ENCODE measurements at regions not wholly inside any gene's neighbourhood (a gene's known extent, or its start where the extent isn't known, plus 50 kb on each side); places are given as distances from the start of the nearest gene placed in this dataset.

DNA sequence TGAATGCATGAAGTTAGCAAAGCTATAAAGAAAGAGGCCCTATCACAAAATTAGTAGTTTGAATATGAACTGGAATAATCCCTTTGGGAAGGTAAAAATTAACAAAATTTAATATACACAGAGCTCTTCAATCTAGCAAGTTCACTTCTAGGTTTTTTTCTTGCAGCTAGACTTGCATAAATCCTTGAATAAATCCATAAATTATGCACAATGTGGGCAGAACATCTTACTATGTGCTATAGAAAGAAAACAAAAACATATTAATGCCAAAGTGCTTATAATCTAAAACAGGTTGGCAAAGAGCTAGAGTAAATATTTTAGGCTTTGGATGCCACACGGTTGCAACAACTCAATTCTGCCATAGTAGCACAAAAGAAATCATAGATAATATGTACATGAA lies 138.5 kb upstream of the FREM1 start:
- TF ChIP-seq, protein P1, sequence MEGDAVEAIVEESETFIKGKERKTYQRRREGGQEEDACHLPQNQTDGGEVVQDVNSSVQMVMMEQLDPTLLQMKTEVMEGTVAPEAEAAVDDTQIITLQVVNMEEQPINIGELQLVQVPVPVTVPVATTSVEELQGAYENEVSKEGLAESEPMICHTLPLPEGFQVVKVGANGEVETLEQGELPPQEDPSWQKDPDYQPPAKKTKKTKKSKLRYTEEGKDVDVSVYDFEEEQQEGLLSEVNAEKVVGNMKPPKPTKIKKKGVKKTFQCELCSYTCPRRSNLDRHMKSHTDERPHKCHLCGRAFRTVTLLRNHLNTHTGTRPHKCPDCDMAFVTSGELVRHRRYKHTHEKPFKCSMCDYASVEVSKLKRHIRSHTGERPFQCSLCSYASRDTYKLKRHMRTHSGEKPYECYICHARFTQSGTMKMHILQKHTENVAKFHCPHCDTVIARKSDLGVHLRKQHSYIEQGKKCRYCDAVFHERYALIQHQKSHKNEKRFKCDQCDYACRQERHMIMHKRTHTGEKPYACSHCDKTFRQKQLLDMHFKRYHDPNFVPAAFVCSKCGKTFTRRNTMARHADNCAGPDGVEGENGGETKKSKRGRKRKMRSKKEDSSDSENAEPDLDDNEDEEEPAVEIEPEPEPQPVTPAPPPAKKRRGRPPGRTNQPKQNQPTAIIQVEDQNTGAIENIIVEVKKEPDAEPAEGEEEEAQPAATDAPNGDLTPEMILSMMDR (CRISPR knock-in tag; IDR thresholded peaks at IDR 0.05) = no peak
- no peak for TF ChIP-seq ZNF816 (CRISPR knock-in tag; IDR thresholded peaks at IDR 0.05; ENCODE audit: borderline replicate concordance)
- TF ChIP-seq POLR2A (IDR thresholded peaks at IDR 0.05; ENCODE audit: insufficient read depth in 1 of 2, low read depth in 2 of 2, low read length in 2 of 2) = no peak
- no peak for TF ChIP-seq FOXO4 (CRISPR knock-in tag; conservative IDR thresholded peaks at IDR 0.05)
- no peak for TF ChIP-seq ESRRA (CRISPR knock-in tag; IDR thresholded peaks at IDR 0.05; ENCODE audit: low read depth)
- no peak for TF ChIP-seq ZHX1 (CRISPR knock-in tag; IDR thresholded peaks at IDR 0.05; ENCODE audit: low read depth)
- TF ChIP-seq ZSCAN21 (CRISPR knock-in tag; IDR thresholded peaks at IDR 0.05; ENCODE audit: borderline replicate concordance) = no peak
- no peak for TF ChIP-seq E2F2 (CRISPR knock-in tag; IDR thresholded peaks at IDR 0.05; ENCODE audit: borderline replicate concordance)
- no peak for TF ChIP-seq FOXA1 (IDR thresholded peaks at IDR 0.05)
- no peak for TF ChIP-seq FOXA1 (CRISPR knock-in tag; IDR thresholded peaks at IDR 0.05)
- no peak for TF ChIP-seq THYN1 (CRISPR knock-in tag; IDR thresholded peaks at IDR 0.05; ENCODE audit: borderline replicate concordance, low read depth)
- no peak for TF ChIP-seq POGZ (CRISPR knock-in tag; IDR thresholded peaks at IDR 0.05)
- TF ChIP-seq YY1 (IDR thresholded peaks at IDR 0.05; ENCODE audit: insufficient read depth, insufficient replicate concordance, low read depth, low read length) = no peak
- TF ChIP-seq, protein P2, sequence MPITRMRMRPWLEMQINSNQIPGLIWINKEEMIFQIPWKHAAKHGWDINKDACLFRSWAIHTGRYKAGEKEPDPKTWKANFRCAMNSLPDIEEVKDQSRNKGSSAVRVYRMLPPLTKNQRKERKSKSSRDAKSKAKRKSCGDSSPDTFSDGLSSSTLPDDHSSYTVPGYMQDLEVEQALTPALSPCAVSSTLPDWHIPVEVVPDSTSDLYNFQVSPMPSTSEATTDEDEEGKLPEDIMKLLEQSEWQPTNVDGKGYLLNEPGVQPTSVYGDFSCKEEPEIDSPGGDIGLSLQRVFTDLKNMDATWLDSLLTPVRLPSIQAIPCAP (CRISPR knock-in tag; IDR thresholded peaks at IDR 0.05; ENCODE audit: low read depth) = no peak

Measured in HepG2 (cell line).